OCI-LY1 (cell line): ENCODE measurements at regions not wholly inside any gene's neighbourhood (a gene's known extent, or its start where the extent isn't known, plus 50 kb on each side); places are given as distances from the start of the nearest gene placed in this dataset.

Experiments
- H2AFZ ChIP-seq: fragments of 200-600 bp; sonication (generic), shearing (Covaris generic); 2 replicates; pipeline ENCODE4 v1.6.0; 2014; ENCODE audit warnings: antibody characterized with exemption, mild to moderate bottlenecking, low read length
- H3F3A ChIP-seq: fragments of 200-600 bp; sonication (generic), shearing (Covaris generic); 2 replicates; pipeline ENCODE4 v1.6.0; 2014; ENCODE audit warnings: mild to moderate bottlenecking, antibody characterized with exemption, low read length, moderate library complexity; ENCODE audit not compliant: insufficient read depth
- H3K27ac ChIP-seq: fragments of 200-600 bp; sonication (generic); 2 replicates; pipeline ENCODE4 v1.5.1; 2014; ENCODE audit warnings: low read length, mixed run types, mild to moderate bottlenecking, low read depth; ENCODE audit not compliant: poor library complexity, severe bottlenecking
- H3K27me3 ChIP-seq: fragments of 200-600 bp; sonication (generic); 2 replicates; pipeline ENCODE4 v1.6.0; 2014; ENCODE audit warnings: antibody characterized with exemption, mild to moderate bottlenecking, low read length, moderate library complexity; ENCODE audit not compliant: insufficient read depth
- H3K36me3 ChIP-seq: fragments of 200-600 bp; sonication (generic); 2 replicates; pipeline ENCODE4 v1.6.1; 2014; ENCODE audit warnings: mild to moderate bottlenecking, antibody characterized with exemption, low read length, moderate library complexity, mixed read lengths; ENCODE audit not compliant: insufficient read depth
- H3K4me1 ChIP-seq: fragments of 200-600 bp; sonication (generic); 2 replicates; pipeline ENCODE4 v1.5.1; 2014; ENCODE audit warnings: mild to moderate bottlenecking, low read length, moderate library complexity; ENCODE audit not compliant: insufficient read depth, severe bottlenecking
- H3K4me2 ChIP-seq: fragments of 200-600 bp; sonication (generic), shearing (Covaris generic); 2 replicates; pipeline ENCODE4 v1.6.1; 2014; ENCODE audit warnings: low read length
- H3K4me3 ChIP-seq: fragments of 200-600 bp; sonication (generic); 2 replicates; pipeline ENCODE4 v1.5.1; 2014; ENCODE audit warnings: low read length, low read depth, mild to moderate bottlenecking, mixed read lengths; ENCODE audit not compliant: poor library complexity, severe bottlenecking
- H3K79me2 ChIP-seq: fragments of 200-600 bp; shearing (Covaris generic); 2 replicates; pipeline ENCODE4 v1.6.1; 2016; ENCODE audit warnings: mixed run types, low read length, mixed read lengths; ENCODE audit not compliant: insufficient read depth
- H3K9ac ChIP-seq: fragments of 200-600 bp; sonication (generic), shearing (Covaris generic); 2 replicates; pipeline ENCODE4 v1.6.1; 2014; ENCODE audit warnings: mild to moderate bottlenecking, low read length, mixed read lengths
- H3K9me2 ChIP-seq: fragments of 200-600 bp; sonication (generic), shearing (Covaris generic); 2 replicates; pipeline ENCODE4 v1.6.1; 2014; ENCODE audit warnings: low read depth, mild to moderate bottlenecking, low read length, mixed read lengths
- H3K9me3 ChIP-seq: fragments of 200-600 bp; shearing (Covaris generic); 2 replicates; pipeline ENCODE4 v1.6.1; 2014; ENCODE audit warnings: low read length, mixed read lengths
- H4K20me1 ChIP-seq: fragments of 200-600 bp; sonication (generic), shearing (Covaris generic); 2 replicates; pipeline ENCODE4 v1.6.0; 2016; ENCODE audit warnings: mild to moderate bottlenecking, low read length; ENCODE audit not compliant: insufficient read depth
- EZH2 ChIP-seq: fragments of 200-600 bp; sonication (generic), shearing (Covaris generic); IDR thresholded peaks from 2 replicates; pipeline ENCODE4 v1.8.0; 2017; ENCODE audit warnings: borderline replicate concordance, mixed run types, mild to moderate bottlenecking, antibody characterized with exemption, low read length, moderate library complexity, mixed read lengths
- TF ChIP-seq, protein P1 (sequence below): fragments of 200-600 bp; sonication (generic), shearing (Covaris generic); IDR thresholded peaks from 2 replicates; pipeline ENCODE4 v1.5.1; 2017; ENCODE audit warnings: mild to moderate bottlenecking, antibody characterized with exemption, low read length, moderate library complexity, mixed read lengths

DNA sequence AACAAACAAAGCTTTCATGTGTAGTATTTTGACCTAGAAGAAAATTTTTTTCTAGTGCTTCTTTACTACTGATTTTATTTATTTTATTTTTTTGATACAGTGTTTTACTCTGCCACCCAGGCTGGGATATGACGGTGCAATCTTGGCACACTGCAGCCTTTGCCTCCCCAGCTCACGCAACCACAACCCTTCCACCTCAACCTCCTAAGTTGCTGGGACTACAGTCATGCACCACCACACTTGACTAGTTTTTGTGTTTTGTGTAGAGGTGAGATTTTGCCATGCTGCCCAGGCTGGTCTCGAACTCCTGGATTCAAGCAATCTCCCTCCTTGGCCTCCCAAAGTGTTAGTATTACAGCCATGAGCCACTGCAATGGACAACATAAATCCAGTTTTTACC lies 1234.0 kb downstream of the CDY2B start:
- TF ChIP-seq EZH2: no peak
- TF ChIP-seq, protein P1, sequence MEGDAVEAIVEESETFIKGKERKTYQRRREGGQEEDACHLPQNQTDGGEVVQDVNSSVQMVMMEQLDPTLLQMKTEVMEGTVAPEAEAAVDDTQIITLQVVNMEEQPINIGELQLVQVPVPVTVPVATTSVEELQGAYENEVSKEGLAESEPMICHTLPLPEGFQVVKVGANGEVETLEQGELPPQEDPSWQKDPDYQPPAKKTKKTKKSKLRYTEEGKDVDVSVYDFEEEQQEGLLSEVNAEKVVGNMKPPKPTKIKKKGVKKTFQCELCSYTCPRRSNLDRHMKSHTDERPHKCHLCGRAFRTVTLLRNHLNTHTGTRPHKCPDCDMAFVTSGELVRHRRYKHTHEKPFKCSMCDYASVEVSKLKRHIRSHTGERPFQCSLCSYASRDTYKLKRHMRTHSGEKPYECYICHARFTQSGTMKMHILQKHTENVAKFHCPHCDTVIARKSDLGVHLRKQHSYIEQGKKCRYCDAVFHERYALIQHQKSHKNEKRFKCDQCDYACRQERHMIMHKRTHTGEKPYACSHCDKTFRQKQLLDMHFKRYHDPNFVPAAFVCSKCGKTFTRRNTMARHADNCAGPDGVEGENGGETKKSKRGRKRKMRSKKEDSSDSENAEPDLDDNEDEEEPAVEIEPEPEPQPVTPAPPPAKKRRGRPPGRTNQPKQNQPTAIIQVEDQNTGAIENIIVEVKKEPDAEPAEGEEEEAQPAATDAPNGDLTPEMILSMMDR: no peak
- no peak overlapping the region for H3K9ac ChIP-seq
- no peaks in the 10 kb centered on the region for H3K79me2 ChIP-seq
- H3K36me3 ChIP-seq: no peaks in the 10 kb centered on the region
- peaks cover 49% of the 10 kb centered on the region for H3K4me1 ChIP-seq
- H3K4me2 ChIP-seq: no peak overlapping the region
- H3K9me3 ChIP-seq: no peaks in the 10 kb centered on the region
- H3F3A ChIP-seq: no peaks in the 10 kb centered on the region
- no peaks in the 10 kb centered on the region for H4K20me1 ChIP-seq
- H3K27me3 ChIP-seq: no peaks in the 10 kb centered on the region
- H2AFZ ChIP-seq: no peak overlapping the region
- H3K4me3 ChIP-seq: no peak overlapping the region
- H3K27ac ChIP-seq: peak overlapping the region; percentile 12
- H3K9me2 ChIP-seq: no peaks in the 10 kb centered on the region

DNA sequence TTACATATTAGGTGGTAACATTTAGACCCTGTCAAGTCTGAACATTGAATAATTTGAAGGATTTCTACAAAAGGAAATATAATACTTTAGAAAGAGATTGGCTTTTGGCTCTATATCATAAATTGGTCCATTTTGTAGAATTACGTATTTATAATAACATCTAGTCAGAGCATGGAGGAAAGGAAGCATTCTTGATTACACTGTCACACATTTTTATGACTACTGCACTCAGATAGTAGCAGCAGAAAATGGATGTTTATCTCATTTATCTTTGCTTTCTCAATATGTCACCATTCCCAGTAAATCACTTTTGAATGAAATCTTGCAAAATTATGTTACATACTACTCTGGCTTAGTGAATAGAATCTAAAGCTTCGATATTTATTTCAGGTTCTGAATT lies 1234.6 kb downstream of the CDY2B start:
- Histone ChIP-seq H3K9ac (no peak overlapping the region), H3K79me2 (no peaks in the 10 kb centered on the region), H3K27ac (peak overlapping the region; percentile 96), H3K9me2 (no peaks in the 10 kb centered on the region), H3K9me3 (no peaks in the 10 kb centered on the region), H3K27me3 (no peaks in the 10 kb centered on the region), H2AFZ (no peak overlapping the region), H3K4me1 (peaks cover 49% of the 10 kb centered on the region), H3K4me2 (no peak overlapping the region), H3K36me3 (no peaks in the 10 kb centered on the region), H3F3A (no peaks in the 10 kb centered on the region), H4K20me1 (no peaks in the 10 kb centered on the region), H3K4me3 (no peak overlapping the region)
- TF ChIP-seq, protein P1: no peak
- TF ChIP-seq EZH2: no peak

DNA sequence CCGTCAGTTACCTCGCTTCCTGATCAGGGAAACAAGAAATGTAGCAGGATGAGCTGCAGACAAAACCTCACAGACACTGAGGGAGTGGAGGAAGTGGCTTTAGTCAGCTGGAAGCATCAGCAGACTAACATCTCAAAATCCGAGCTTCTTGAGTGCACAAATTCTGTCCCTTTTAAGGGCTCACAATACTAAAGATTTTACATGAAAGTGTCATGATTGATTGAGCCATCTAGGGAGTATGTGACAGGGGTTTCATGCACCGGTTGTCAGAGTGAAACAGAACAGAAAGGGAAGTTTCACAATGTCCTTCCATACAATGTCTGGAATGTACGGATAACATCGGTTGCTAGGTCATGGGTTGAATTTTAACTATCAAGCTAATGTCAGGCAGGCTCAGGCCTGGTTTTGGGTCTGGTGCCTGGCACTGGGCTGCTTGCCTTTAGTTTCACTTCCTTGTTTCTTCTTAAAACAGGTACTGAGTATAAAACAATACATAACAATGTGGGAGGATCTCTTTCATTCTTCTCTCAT lies 1235.7 kb downstream of the CDY2B start:
- peak overlapping the region; percentile 53 for H3K4me2 ChIP-seq
- no peaks in the 10 kb centered on the region for H3K27me3 ChIP-seq
- H3K27ac ChIP-seq: peak overlapping the region; percentile 96
- no peaks in the 10 kb centered on the region for H3K36me3 ChIP-seq
- no peaks in the 10 kb centered on the region for H3K79me2 ChIP-seq
- no peaks in the 10 kb centered on the region for H3K9me2 ChIP-seq
- peak overlapping the region; percentile 26 for H3K4me3 ChIP-seq
- peak overlapping the region; percentile 48; the same call in 1 of the 2 replicates for H3K9ac ChIP-seq
- no peaks in the 10 kb centered on the region for H3K9me3 ChIP-seq
- H4K20me1 ChIP-seq: no peaks in the 10 kb centered on the region
- no peaks in the 10 kb centered on the region for H3F3A ChIP-seq
- peaks cover 49% of the 10 kb centered on the region for H3K4me1 ChIP-seq
- H2AFZ ChIP-seq: peak overlapping the region; percentile 91
- TF ChIP-seq, protein P1: no peak
- TF ChIP-seq EZH2: no peak
